Hepatocyte (in vitro differentiated cells): ENCODE measurements at regions not wholly inside any gene's neighbourhood (a gene's known extent, or its start where the extent isn't known, plus 50 kb on each side); places are given as distances from the start of the nearest gene placed in this dataset.

Experiments
- CTCF ChIP-seq: fragments of 200-600 bp; sonication (generic); IDR thresholded peaks from 2 replicates; pipeline ENCODE4 v1.5.1; 2016; ENCODE audit warnings: antibody characterized with exemption, mild to moderate bottlenecking; ENCODE audit not compliant: poor library complexity
- EZH2 ChIP-seq: fragments of 200-600 bp; sonication (generic); IDR thresholded peaks from 2 replicates; pipeline ENCODE4 v1.6.1; 2016; ENCODE audit warnings: antibody characterized with exemption, mild to moderate bottlenecking, borderline replicate concordance
- EZH2phosphoT487 ChIP-seq: fragments of 200-600 bp; sonication (generic); IDR thresholded peaks from one replicate; pipeline ENCODE4 v1.6.1; 2018; ENCODE audit warnings: antibody characterized with exemption, mild to moderate bottlenecking, low read depth, moderate library complexity; ENCODE audit not compliant: unreplicated experiment, severe bottlenecking

- TF ChIP-seq CTCF (no peak), EZH2 (no peak), EZH2phosphoT487 (no peak)
Observed at GRCh38 chr5:2125901-2126265, 243.2 kb upstream of the IRX4 start.
